ENCODE measurements at regions not wholly inside any gene's neighbourhood (a gene's known extent, or its start where the extent isn't known, plus 50 kb on each side); places are given as distances from the start of the nearest gene placed in this dataset.

GRCh38 chr16:85982563-85982939, 83.6 kb downstream of the IRF8 start:
- Histone ChIP-seq H3K4me1 (ENCODE audit: control insufficient read depth, insufficient read depth, low read length) (no peaks in the 10 kb centered on the region), H3K36me3 (ENCODE audit: control insufficient read depth, insufficient read depth, low read length) (no peaks in the 10 kb centered on the region), H3K4me3 (ENCODE audit: low read depth in 2 of 2, low read length in 2 of 2) (no peak overlapping the region), H3K27me3 (ENCODE audit: control insufficient read depth, insufficient read depth, low read length) (no peaks in the 10 kb centered on the region; the same call in 1 of the 2 replicates), H3K9me3 (ENCODE audit: control insufficient read depth, insufficient read depth, low read depth, low read length) (no peaks in the 10 kb centered on the region), H3K27ac (ENCODE audit: low read length) (no peak overlapping the region)
- intact Hi-C loops (cut with micrococcal nuclease; ENCODE audit: unreplicated experiment) (no loop called here), in situ Hi-C loops (cut with HindIII; ENCODE audit: low pct_unique_long_range_greater_than_20kb, low sequenced_read_pairs) (no loop called here)
- no peak for DNase-seq (ENCODE audit: low read depth, low spot score)
- no TSS peak for BruUV-seq (replicated peaks)
- ChIA-PET POLR2A (no interaction called here), CTCF (no interaction called here)
- no peak for ATAC-seq
- TF ChIP-seq TCF7L2 (IDR thresholded peaks at IDR 0.05; ENCODE audit: low read depth, low read length) (no peak), SIN3A (IDR thresholded peaks at IDR 0.05; ENCODE audit: borderline replicate concordance, insufficient read depth, low read depth, low read length) (no peak), REST (IDR thresholded peaks at IDR 0.05; ENCODE audit: insufficient read depth in 1 of 2, low read depth in 2 of 2, low read length in 1 of 2) (no peak), POLR2AphosphoS5 (IDR thresholded peaks at IDR 0.05; ENCODE audit: low read depth, low read length) (no peak), CTCF (IDR thresholded peaks at IDR 0.05) (no peak)

- in situ Hi-C loops (cut with HindIII; ENCODE audit: low pct_unique_long_range_greater_than_20kb, low sequenced_read_pairs), result no loop called here
- DNase-seq (ENCODE audit: low read depth, low spot score), result no peak
Measured at GRCh38 chr16:85983064-85983463, 84.1 kb downstream of the IRF8 start.

More at GRCh38 chr16:85983064-85983463, 84.1 kb downstream of the IRF8 start:
- POLR2A ChIA-PET, result no interaction called here
- ATAC-seq, result no peak
- CTCF ChIA-PET, result no interaction called here
- TF ChIP-seq REST (IDR thresholded peaks at IDR 0.05; ENCODE audit: insufficient read depth in 1 of 2, low read depth in 2 of 2, low read length in 1 of 2) (no peak), TCF7L2 (IDR thresholded peaks at IDR 0.05; ENCODE audit: low read depth, low read length) (no peak), CTCF (IDR thresholded peaks at IDR 0.05) (no peak), POLR2AphosphoS5 (IDR thresholded peaks at IDR 0.05; ENCODE audit: low read depth, low read length) (no peak), SIN3A (IDR thresholded peaks at IDR 0.05; ENCODE audit: borderline replicate concordance, insufficient read depth, low read depth, low read length) (no peak)
- H3K36me3 ChIP-seq (ENCODE audit: control insufficient read depth, insufficient read depth, low read length), result no peaks in the 10 kb centered on the region
- no peak overlapping the region for H3K4me3 ChIP-seq (ENCODE audit: low read depth in 2 of 2, low read length in 2 of 2)
- peaks cover 2% of the 10 kb centered on the region; the same call in 1 of the 2 replicates for H3K27me3 ChIP-seq (ENCODE audit: control insufficient read depth, insufficient read depth, low read length)
- intact Hi-C loops (cut with micrococcal nuclease; ENCODE audit: unreplicated experiment), result no loop called here
- no peak overlapping the region for H3K27ac ChIP-seq (ENCODE audit: low read length)
- H3K9me3 ChIP-seq (ENCODE audit: control insufficient read depth, insufficient read depth, low read depth, low read length), result no peaks in the 10 kb centered on the region
- no peaks in the 10 kb centered on the region for H3K4me1 ChIP-seq (ENCODE audit: control insufficient read depth, insufficient read depth, low read length)
- BruUV-seq (replicated peaks), result no TSS peak

Measured in Panc1 (cell line).